ENCODE measurements at regions not wholly inside any gene's neighbourhood (a gene's known extent, or its start where the extent isn't known, plus 50 kb on each side); places are given as distances from the start of the nearest gene placed in this dataset.

- no peak overlapping the region for H2AFZ ChIP-seq (ENCODE audit: low read length)
- no peaks in the 10 kb centered on the region for H3K9me2 ChIP-seq (replicated peaks; ENCODE audit: low read length)
- no peaks in the 10 kb centered on the region for H4K20me1 ChIP-seq (ENCODE audit: low read length)
- H3K36me3 ChIP-seq (ENCODE audit: low read depth, low read length), result no peaks in the 10 kb centered on the region
- no peaks in the 10 kb centered on the region for H3K27me3 ChIP-seq (ENCODE audit: low read length)
- no peaks in the 10 kb centered on the region for H3K9me3 ChIP-seq (ENCODE audit: low read length)
- intact Hi-C loops (cut with micrococcal nuclease), result no loop called here
- H3K27ac ChIP-seq (ENCODE audit: low read length), result no peak overlapping the region
- BruUV-seq (replicated peaks), result no TSS peak
- no peaks in the 10 kb centered on the region for H3F3A ChIP-seq (ENCODE audit: low read length, unreplicated experiment)
- H3K4me3 ChIP-seq (ENCODE audit: low read length), result no peak overlapping the region
- ATAC-seq (no peak), DNase-seq (no peak)
- no peaks in the 10 kb centered on the region for H3K4me1 ChIP-seq (ENCODE audit: insufficient read depth, low read length)
- ChIA-PET POLR2A (ENCODE audit: unreplicated experiment) (no interaction called here), CTCF (interaction anchor here (0.6 kb wide), 1 partner anchor 16 kb away, joined by 3 read pairs; no protein-coding TSS in a partner anchor)
- TF ChIP-seq CTCF (conservative IDR thresholded peaks at IDR 0.05; ENCODE audit: low read depth, low read length), result no peak
- no peak for TF ChIP-seq EZH2 (IDR thresholded peaks at IDR 0.05; ENCODE audit: low read length, unreplicated experiment)
- no peak for TF ChIP-seq EZH2phosphoT487 (IDR thresholded peaks at IDR 0.05; ENCODE audit: borderline replicate concordance, low read length)
- no peak overlapping the region for H3K9ac ChIP-seq (ENCODE audit: low read length)
- no peaks in the 10 kb centered on the region for H3K79me2 ChIP-seq (ENCODE audit: low read length)
- H3K4me2 ChIP-seq (ENCODE audit: low read length), result no peak overlapping the region
Observed at GRCh38 chr2:186044761-186045160, 306.2 kb downstream of the FSIP2 start.

GRCh38 chr2:186052930-186053329 is 314.3 kb downstream of the FSIP2 start:
- Histone ChIP-seq H3K36me3 (ENCODE audit: low read depth, low read length) (no peaks in the 10 kb centered on the region), H3F3A (ENCODE audit: low read length, unreplicated experiment) (no peaks in the 10 kb centered on the region), H4K20me1 (ENCODE audit: low read length) (no peaks in the 10 kb centered on the region), H3K27me3 (ENCODE audit: low read length) (no peaks in the 10 kb centered on the region), H3K4me3 (ENCODE audit: low read length) (no peak overlapping the region), H3K4me1 (ENCODE audit: insufficient read depth, low read length) (no peaks in the 10 kb centered on the region), H3K27ac (ENCODE audit: low read length) (no peak overlapping the region), H3K4me2 (ENCODE audit: low read length) (no peak overlapping the region), H3K79me2 (ENCODE audit: low read length) (no peaks in the 10 kb centered on the region), H3K9ac (ENCODE audit: low read length) (no peak overlapping the region), H3K9me2 (replicated peaks; ENCODE audit: low read length) (no peaks in the 10 kb centered on the region), H2AFZ (ENCODE audit: low read length) (no peak overlapping the region), H3K9me3 (ENCODE audit: low read length) (no peaks in the 10 kb centered on the region)
- ChIA-PET CTCF (no interaction called here), POLR2A (ENCODE audit: unreplicated experiment) (no interaction called here)
- no peak for TF ChIP-seq CTCF (conservative IDR thresholded peaks at IDR 0.05; ENCODE audit: low read depth, low read length)
- intact Hi-C loops (cut with micrococcal nuclease), result no loop called here
- no TSS peak for BruUV-seq (replicated peaks)
- DNase-seq (no peak), ATAC-seq (no peak)

GRCh38 chr2:186058614-186059013 is 320.0 kb downstream of the FSIP2 start:
- H3K79me2 ChIP-seq (ENCODE audit: low read length), result no peaks in the 10 kb centered on the region
- no peak overlapping the region for H3K9ac ChIP-seq (ENCODE audit: low read length)
- H3K36me3 ChIP-seq (ENCODE audit: low read depth, low read length), result no peaks in the 10 kb centered on the region
- H3K4me1 ChIP-seq (ENCODE audit: insufficient read depth, low read length), result peaks cover 19% of the 10 kb centered on the region
- no peak for ATAC-seq
- no peak for TF ChIP-seq CTCF (conservative IDR thresholded peaks at IDR 0.05; ENCODE audit: low read depth, low read length)
- no peaks in the 10 kb centered on the region for H4K20me1 ChIP-seq (ENCODE audit: low read length)
- ChIA-PET POLR2A (ENCODE audit: unreplicated experiment) (no interaction called here), CTCF (no interaction called here)
- H3K4me2 ChIP-seq (ENCODE audit: low read length), result no peak overlapping the region
- intact Hi-C loops (cut with micrococcal nuclease), result no loop called here
- no peaks in the 10 kb centered on the region for H3K27me3 ChIP-seq (ENCODE audit: low read length)
- H2AFZ ChIP-seq (ENCODE audit: low read length), result no peak overlapping the region
- H3K4me3 ChIP-seq (ENCODE audit: low read length), result no peak overlapping the region
- H3F3A ChIP-seq (ENCODE audit: low read length, unreplicated experiment), result no peaks in the 10 kb centered on the region
- H3K9me2 ChIP-seq (replicated peaks; ENCODE audit: low read length), result no peaks in the 10 kb centered on the region
- H3K9me3 ChIP-seq (ENCODE audit: low read length), result no peaks in the 10 kb centered on the region
- BruUV-seq (replicated peaks), result no TSS peak
- H3K27ac ChIP-seq (ENCODE audit: low read length), result no peak overlapping the region
- no peak for DNase-seq

Data from PC-3 (cell line).